ENCODE measurements at regions not wholly inside any gene's neighbourhood (a gene's known extent, or its start where the extent isn't known, plus 50 kb on each side); places are given as distances from the start of the nearest gene placed in this dataset.
"Not testable (repeated sequence)": the region's sequence is repeated elsewhere in the genome, so short reads cannot be mapped to it uniquely, and the experiment has no call there.

- DNase-seq = no peak
Measured at GRCh38 chr4:132386130-132386529, 763.0 kb upstream of the PCDH10 start.

- no peak for DNase-seq
Measured at GRCh38 chr4:132387060-132387459, 762.0 kb upstream of the PCDH10 start.

DNA sequence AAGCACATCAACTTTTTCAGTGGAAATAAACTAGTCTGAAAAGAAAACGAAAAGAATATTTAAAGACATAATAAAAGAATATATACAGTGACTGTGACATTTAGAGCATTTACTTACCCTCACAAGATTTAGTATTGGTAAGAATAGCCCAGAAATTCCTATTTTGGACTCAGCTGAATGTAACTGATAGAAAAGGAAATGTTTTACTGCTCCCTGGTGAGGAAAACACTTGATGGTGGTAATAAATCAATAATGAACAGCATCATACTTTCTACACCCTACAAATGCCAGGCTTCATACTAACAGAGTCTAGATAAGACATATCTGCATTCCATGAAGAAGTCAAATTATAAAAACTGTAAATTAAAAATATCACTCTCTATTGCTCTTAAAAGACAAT lies 753.5 kb upstream of the PCDH10 start:
- peak in 1 of 3 experiments; percentile 27 for DNase-seq

- DNase-seq = peak in 1 of 3 experiments; percentile 22
Measured at GRCh38 chr4:132396636-132397035, 752.5 kb upstream of the PCDH10 start.

GRCh38 chr4:132417220-132417619 lies 731.9 kb upstream of the PCDH10 start:
- DNase-seq = no peak

DNA sequence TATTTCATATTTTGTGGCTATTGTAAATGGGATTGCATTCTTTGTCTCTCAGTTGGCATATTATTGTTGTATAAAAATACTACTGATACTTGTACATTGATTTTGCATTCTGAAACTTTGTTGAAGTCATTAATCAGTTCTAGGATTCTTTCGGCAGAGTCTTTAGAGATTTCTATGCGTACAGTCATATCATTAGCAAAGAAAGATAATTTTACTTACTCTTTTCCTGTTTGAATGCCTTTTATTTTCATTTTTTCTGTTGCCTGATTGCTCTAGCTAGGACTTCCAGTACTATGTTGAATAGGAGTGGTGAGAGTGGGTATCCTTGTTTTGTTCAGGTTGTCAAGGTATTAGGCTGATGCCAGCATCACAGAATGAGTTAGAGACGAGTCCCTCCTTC lies 722.0 kb upstream of the PCDH10 start:
- DNase-seq = no peak

DNA sequence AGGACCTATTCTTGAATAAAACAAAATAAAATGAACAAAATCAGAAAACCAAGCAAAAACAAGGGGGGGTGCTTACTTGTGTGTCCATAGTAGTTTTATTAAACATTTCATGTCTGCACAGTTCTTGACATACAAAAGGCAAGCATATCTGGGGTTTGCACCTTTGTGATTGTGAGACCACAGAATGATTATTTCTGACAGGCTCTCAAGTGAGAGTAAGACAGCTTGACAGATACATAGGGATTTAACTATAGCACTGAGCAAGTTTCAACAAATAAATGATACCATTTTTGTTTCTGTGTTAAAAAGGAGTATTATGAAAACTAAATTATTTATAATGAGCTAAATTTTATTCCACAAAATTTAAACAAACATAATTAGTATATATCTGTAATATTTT lies 712.0 kb upstream of the PCDH10 start:
- no peak for DNase-seq

- DNase-seq = no peak
Measured at GRCh38 chr4:132445386-132445785, 703.7 kb upstream of the PCDH10 start.

DNA sequence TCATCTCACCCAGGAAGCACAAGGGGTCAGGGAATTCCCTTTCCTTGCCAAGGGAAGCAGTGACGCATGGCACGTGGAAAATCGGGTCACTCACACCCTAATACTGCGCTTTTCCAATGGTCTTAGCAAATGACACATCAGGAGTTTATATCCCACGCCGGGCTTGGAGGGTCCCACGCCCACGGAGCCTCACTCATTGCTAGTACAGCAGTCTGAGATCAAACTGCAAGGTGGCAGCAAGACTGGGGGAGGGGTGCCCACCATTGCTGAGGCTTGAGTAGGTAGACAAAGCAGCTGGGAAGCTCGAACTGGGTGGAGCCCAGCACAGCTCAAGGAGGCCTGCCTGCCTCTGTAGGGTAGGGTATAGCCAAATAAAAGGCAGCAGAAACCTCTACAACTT lies 691.1 kb upstream of the PCDH10 start:
- DNase-seq = not testable (repeated sequence)

DNA sequence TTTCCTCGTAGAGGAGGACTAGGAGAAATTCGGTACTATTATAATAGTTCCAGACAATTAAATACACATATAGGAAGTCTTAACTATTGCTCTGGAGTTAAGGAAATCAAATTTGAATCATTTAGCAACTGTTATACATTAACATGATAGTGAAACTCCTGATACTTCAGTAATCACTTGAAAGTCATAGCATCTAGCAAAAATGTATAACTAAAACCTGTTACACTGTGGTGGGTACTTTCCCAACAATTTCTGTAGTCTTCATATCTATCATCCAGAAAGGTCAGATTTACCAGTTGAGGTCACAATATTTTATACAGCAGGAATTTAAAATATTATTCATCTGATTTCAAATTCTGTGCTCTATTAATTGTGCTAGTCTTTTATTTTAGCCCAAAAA lies 669.6 kb upstream of the PCDH10 start:
- DNase-seq = no peak

GRCh38 chr4:132488555-132488954 lies 660.5 kb upstream of the PCDH10 start:
- no peak for DNase-seq

DNA sequence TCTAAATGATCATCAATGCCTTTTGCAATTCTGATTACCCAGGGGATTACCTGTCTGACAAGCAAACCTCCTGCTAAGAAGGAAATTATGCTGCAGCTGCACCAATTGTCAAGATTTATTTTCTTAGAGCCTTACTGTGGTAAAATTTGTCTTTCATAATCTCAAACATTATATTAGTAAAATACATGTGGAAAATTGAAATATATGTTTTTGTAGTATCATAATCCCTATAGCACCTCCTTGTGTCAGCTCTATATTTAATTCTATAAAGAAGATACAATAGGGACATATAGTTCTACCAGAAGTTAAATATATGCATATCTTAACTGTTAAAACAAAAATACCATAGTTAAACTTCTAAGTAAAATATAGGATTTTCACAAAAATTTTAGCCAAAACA lies 655.6 kb upstream of the PCDH10 start:
- peak in 1 of 3 experiments; percentile 22 for DNase-seq

DNA sequence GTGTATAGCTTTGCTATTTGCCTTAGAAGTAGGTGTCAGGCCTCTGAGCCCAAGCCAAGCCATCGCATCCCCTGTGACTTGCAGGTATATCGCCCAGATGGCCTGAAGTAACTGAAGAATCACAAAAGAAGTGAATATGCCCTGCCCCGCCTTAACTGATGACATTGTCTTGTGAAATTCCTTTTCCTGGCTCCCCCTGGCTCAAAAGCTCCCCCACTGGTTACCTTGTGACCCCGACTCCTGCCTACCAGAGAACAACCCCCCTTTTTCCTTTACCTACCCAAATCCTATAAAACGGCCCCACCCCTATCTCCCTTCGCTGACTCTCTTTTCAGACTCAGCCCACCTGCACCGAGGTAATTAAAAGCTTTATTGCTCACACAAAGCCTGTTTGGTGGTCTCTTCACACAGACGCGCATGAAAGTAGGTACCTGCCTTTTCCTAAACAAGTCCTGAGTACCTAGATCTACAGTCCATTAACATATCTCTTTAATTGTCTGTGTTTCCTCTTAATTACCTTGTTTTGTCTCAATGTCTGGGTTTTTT lies 653.8 kb upstream of the PCDH10 start:
- not testable (repeated sequence) for DNase-seq

- DNase-seq = no peak
Measured at GRCh38 chr4:132498215-132498614, 650.9 kb upstream of the PCDH10 start.

- DNase-seq = no peak
Measured at GRCh38 chr4:132502096-132502552, 647.0 kb upstream of the PCDH10 start.

GRCh38 chr4:132504438-132504837 lies 644.7 kb upstream of the PCDH10 start:
- no peak for DNase-seq

- no peak for DNase-seq
Measured at GRCh38 chr4:132506568-132506967, 642.5 kb upstream of the PCDH10 start.

DNA sequence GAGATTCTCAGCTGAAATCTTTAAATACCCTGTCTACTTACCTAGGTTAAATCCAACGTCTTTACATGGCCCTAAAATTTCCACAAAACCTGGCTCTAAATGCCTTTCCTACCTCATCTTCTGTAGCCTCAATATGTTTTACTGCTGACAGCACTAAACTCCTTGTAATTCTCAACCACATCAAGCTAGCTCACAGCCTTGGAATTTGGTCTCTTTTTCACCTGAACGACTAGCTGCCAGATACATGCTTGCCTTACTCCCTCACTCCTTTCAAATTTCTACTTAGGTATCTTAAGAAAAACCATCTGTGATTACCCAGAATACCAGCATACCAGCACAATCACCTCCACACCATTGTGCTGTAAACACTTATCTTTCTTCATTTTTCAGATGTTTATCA lies 635.6 kb upstream of the PCDH10 start:
- DNase-seq = no peak

GRCh38 chr4:132526652-132527051 lies 622.4 kb upstream of the PCDH10 start:
- DNase-seq = no peak

DNA sequence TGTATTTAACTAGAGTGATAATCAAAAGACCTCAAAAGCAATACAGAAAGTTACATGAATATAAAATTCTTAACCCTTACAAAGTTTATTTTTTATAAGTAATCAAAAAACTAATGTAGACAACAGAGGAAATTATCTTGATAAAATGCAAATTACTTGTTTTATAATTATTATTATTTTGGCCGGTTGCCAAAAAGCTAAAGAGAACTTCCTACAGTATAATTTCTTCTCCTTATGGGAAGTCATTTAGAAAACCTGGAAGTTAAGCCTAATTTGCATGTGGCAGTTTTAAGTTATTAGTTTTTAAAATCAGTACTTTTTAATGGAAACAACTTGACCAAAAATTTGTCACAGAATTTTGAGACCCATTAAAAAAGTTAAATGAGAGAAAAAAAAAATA lies 621.3 kb upstream of the PCDH10 start:
- DNase-seq = no peak

DNA sequence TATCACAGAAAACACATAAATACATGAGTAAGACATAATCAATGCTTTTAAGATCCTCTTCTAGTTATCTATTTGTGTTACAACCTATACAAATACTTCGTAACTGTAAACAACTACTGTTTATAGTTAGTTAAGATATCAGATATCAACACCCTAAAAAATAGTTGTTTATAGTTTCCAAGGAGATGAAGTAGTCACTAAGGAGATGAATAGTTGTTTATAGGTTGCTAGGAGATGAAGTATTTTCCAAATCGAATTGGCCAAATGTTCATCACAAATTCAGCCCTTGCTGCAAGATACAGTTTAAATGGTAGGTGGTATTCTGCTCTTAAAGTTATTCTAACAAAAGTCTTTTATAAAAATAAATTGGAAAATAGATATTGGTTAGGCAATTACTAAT lies 618.2 kb upstream of the PCDH10 start:
- peak in 1 of 3 experiments; percentile 63 for DNase-seq

GRCh38 chr4:132540268-132540667 lies 608.8 kb upstream of the PCDH10 start:
- no peak for DNase-seq

DNA sequence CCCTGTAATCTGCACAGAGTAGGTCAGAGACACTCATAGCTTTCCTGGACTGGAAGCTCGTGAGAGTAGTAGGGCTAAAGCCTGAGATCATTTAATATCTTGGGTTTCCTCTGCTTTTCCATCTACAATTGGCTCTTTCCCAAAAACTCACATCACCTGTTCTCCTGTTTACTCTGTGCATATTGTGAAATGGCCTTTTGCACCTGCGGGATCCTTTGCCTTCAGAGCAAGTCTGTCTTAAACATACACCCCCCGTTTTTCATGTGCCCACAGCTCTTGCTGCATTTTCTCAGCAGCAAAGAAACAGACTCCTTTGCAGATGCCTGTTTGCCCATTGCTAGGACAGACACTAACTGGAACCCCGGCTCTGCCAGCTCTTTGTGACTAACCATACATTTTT lies 608.3 kb upstream of the PCDH10 start:
- peak in 2 of 3 experiments; percentile 45 to 82 for DNase-seq

DNA sequence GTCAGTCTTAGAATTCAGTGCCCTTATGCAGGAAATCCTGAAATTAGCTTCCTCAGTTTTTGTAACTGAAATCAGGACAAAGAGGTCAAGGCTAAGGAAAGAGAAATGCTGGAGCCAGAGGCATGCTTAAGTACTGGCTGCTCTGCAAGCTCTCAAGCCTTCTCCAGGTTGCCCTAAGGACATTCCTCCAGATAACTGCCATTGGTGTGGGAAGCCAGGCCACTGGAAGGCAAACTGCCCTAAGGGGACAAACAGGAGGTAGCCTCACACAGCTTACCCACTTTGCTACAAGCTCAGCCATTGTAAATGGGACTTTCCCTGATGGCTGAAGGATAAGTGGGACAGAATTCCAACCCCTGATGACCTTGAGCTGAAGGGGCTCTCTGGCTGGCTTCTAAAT lies 606.9 kb upstream of the PCDH10 start:
- no peak for DNase-seq

GRCh38 chr4:132548463-132548862 lies 600.6 kb upstream of the PCDH10 start:
- no peak for DNase-seq

- no peak for DNase-seq
Measured at GRCh38 chr4:132556316-132556715, 592.8 kb upstream of the PCDH10 start.

All from NCI-H1417 (cell line).